Large intestine (tissue), 3 donors: ENCODE measurements at regions not wholly inside any gene's neighbourhood (a gene's known extent, or its start where the extent isn't known, plus 50 kb on each side); places are given as distances from the start of the nearest gene placed in this dataset.
"Not testable (repeated sequence)": the region's sequence is repeated elsewhere in the genome, so short reads cannot be mapped to it uniquely, and the experiment has no call there.

Experiments
- DNase-seq, 2 donors: peaks; one replicate each; pipeline versions ENCODE4 v3.0.0 to v3.0.0-alpha.2; 2013
- H3K27ac ChIP-seq: one replicate; pipeline ENCODE4 v1.5.1; 2013; ENCODE audit warnings: low read length
- H3K27me3 ChIP-seq: 2 replicates; pipeline ENCODE4 v1.6.1; 2013; ENCODE audit warnings: low read length; ENCODE audit not compliant: control insufficient read depth, insufficient read depth
- H3K36me3 ChIP-seq: 2 replicates; pipeline ENCODE4 v1.6.1; 2013; ENCODE audit warnings: low read length; ENCODE audit not compliant: control insufficient read depth, insufficient read depth
- H3K4me1 ChIP-seq: one replicate; pipeline ENCODE4 v1.6.1; 2013; ENCODE audit warnings: low read length; ENCODE audit not compliant: control insufficient read depth, insufficient read depth
- H3K4me3 ChIP-seq: one replicate; pipeline ENCODE4 v1.5.1; 2013; ENCODE audit warnings: low read length
- H3K9me3 ChIP-seq: one replicate; pipeline ENCODE4 v1.6.1; 2013; ENCODE audit warnings: mild to moderate bottlenecking, low read depth, low read length, moderate library complexity; ENCODE audit not compliant: control insufficient read depth
- WGBS: methylation state at CpG from one replicate; pipeline ENCODE4 v1.1.5; 2013; ENCODE audit warnings: low lambda C conversion rate; ENCODE audit not compliant: insufficient coverage; 5-methylcytosine and 5-hydroxymethylcytosine counted together

DNA sequence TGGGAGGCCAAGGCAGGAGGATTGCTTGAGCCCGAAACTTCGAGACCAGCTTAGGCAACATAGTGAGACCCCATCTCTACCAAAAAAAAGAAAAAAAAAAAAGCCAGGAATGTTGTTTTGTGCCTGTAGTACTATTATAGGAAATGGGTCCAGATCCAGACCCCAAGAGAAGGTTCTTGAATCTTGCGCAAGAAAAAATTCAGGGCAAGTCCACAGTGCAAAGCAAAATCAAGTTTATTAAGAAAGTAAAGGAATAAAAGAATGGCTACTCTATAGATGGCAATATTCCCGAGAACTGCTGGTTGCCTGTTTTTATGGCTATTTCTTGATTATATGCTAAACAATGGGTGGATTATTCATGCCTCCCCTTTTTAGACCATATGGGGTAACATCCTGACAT, 51.2 kb upstream of the RDX start:
- no peak overlapping the region for H3K27ac ChIP-seq
- WGBS: no CpG with 5 or more reads among the region's 4 CpGs
- peaks cover 15% of the 10 kb centered on the region for H3K4me1 ChIP-seq
- no peak overlapping the region for H3K4me3 ChIP-seq
- DNase-seq: no peak
- no peaks in the 10 kb centered on the region for H3K36me3 ChIP-seq
- no peaks in the 10 kb centered on the region for H3K27me3 ChIP-seq
- H3K9me3 ChIP-seq: no peaks in the 10 kb centered on the region

GRCh38 chr11:110349138-110349996, 53.0 kb upstream of the RDX start:
- Histone ChIP-seq H3K27ac (peak overlapping the region; percentile 11), H3K4me3 (no peak overlapping the region), H3K4me1 (peaks cover 15% of the 10 kb centered on the region), H3K9me3 (no peaks in the 10 kb centered on the region), H3K36me3 (no peaks in the 10 kb centered on the region), H3K27me3 (no peaks in the 10 kb centered on the region)
- peak in 1 of 2 donors; percentile 73 for DNase-seq
- WGBS: 67% methylated on average over 3 of the region's 7 CpGs

- not testable (repeated sequence) for H3K27me3 ChIP-seq, H3K4me3 ChIP-seq, H3K27ac ChIP-seq, DNase-seq, H3K9me3 ChIP-seq, H3K36me3 ChIP-seq
- H3K4me1 ChIP-seq: peaks cover 17% of the 10 kb centered on the region
- 100% methylated on average over 1 of the region's 5 CpGs for WGBS
Measured at GRCh38 chr11:110349997-110350383, 53.6 kb upstream of the RDX start.

DNA sequence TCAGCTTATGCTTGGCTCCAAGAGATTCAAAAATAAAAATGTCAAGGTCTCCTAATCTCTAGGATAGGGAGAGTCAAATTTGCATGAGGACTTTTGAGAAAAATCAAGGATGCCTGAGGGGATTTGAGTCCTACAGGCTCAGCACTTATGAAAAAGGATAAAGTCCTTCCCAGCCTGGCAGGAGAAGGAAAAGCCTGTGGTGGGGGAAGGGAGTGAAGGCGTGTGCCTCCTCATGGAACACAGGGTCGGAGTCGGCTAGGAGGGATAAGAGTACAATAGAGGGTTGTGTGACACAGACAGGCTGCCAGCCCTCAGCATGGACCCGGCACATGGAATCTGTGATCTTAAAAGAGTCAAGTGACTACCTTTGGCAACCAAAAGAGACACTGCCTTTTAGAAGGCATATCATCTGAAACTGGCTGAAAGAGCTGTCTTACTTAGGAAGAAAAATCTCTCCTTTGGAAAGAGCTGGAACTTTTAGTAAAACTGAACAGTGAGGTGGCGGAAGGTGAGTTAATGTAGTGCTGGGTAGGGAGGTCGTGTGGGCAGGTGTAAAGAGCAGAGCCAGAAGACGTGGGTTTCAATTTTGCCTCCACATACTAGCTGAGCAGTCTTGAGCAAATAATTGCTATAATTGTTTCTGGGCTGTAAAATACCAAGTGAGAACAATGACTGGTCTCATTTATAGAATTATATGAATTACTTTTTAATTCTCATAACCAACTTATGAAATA, 58.8 kb upstream of the RDX start:
- WGBS: 100% methylated on average over 1 of the region's 7 CpGs
- Histone ChIP-seq H3K27ac (peak overlapping the region; percentile 82), H3K4me3 (peak overlapping the region; percentile 40), H3K9me3 (no peaks in the 10 kb centered on the region), H3K27me3 (no peaks in the 10 kb centered on the region), H3K4me1 (peaks cover 5% of the 10 kb centered on the region), H3K36me3 (no peaks in the 10 kb centered on the region)
- DNase-seq: peak; percentile 83 to 91

DNA sequence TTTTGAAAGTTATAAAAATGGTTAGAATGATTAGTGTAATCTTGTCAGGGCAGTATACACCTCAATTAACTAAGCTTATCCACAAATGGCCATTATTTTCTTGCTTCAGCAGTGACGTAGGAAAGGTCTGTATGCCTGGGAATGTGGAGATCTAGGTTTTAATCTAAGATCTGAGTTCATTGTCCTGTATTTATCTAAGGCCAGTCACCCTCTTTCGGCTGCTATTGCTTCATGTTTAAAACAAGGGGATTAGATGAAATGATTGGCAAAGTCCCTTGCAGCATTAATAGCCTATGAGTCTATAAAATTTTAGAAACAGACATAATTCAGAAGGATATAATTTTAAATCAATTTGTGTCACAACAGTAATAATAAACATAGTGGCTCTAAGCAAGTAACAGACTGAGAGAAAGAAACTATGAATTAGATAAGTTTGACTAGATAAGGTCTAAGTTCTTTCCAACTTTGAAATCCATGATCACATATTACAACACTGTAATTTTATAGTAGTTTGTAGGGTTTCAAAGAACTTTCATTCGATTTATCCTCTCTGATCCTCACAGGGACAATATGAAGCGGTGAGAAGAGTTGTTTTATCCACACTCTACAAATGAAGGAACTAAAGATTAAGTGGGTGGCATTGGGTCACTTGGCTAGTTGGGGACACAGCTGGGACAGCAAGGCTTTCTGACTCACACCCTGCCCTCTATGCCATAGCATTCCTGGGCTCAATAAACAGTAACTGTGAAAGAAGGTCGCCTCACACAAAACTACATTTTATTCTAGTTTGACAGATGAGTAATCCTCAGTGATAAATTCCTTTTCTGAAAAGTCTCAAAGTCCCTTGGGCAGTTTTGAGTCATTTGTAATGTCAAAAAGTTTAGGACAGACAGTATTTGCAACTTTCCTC, 60.6 kb upstream of the RDX start:
- Histone ChIP-seq H3K27ac (peak overlapping the region; percentile 75), H3K27me3 (no peaks in the 10 kb centered on the region), H3K9me3 (no peaks in the 10 kb centered on the region), H3K4me3 (no peak overlapping the region), H3K4me1 (peaks cover 5% of the 10 kb centered on the region), H3K36me3 (no peaks in the 10 kb centered on the region)
- peak in 1 of 2 donors; percentile 44 for DNase-seq
- WGBS: 80% methylated on average over 2 of the region's 5 CpGs

GRCh38 chr11:110358336-110358735, 61.9 kb upstream of the RDX start:
- Histone ChIP-seq H3K27ac (no peak overlapping the region), H3K4me1 (peaks cover 10% of the 10 kb centered on the region), H3K4me3 (no peak overlapping the region), H3K27me3 (no peaks in the 10 kb centered on the region), H3K36me3 (no peaks in the 10 kb centered on the region), H3K9me3 (no peaks in the 10 kb centered on the region)
- DNase-seq: no peak
- WGBS: no CpG with 5 or more reads among the region's 3 CpGs

- WGBS: 75% methylated on average over 1 of the region's 3 CpGs
- not testable (repeated sequence) for DNase-seq, H3K27me3 ChIP-seq
Measured at GRCh38 chr11:110360781-110361408, 64.5 kb upstream of the RDX start.

GRCh38 chr11:110362971-110363509, 66.6 kb upstream of the RDX start:
- peak in 1 of 2 donors; percentile 29 for DNase-seq
- Histone ChIP-seq H3K4me1 (peaks cover 6% of the 10 kb centered on the region), H3K4me3 (no peak overlapping the region), H3K27me3 (no peaks in the 10 kb centered on the region), H3K36me3 (no peaks in the 10 kb centered on the region), H3K27ac (no peak overlapping the region), H3K9me3 (no peaks in the 10 kb centered on the region)
- WGBS: no CpG with 5 or more reads among the region's 6 CpGs

More at GRCh38 chr11:110360781-110361408, 64.5 kb upstream of the RDX start:
- H3K4me1 ChIP-seq, H3K9me3 ChIP-seq, H3K4me3 ChIP-seq, H3K27ac ChIP-seq, H3K36me3 ChIP-seq: not testable (repeated sequence)

DNA sequence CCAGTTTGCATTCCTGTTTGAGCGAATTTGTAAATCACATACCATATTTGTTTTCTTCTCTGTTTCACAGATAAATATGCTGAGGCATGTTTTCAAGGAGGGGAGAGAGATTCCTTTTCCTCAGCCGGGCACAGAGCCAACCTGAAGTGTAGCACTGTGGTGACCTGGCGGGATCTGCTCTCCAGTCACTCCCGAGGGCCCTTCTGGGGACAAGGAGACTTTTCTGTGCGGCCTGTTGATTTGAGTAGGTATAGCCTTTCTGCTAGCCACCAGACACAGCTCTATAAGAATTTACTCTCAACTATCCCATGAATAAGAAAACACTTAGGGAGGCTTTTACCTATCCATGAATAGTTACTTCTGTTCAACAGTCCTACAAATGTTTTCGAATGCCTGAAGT, 63.5 kb upstream of the FDX1 start:
- WGBS: no CpG with 5 or more reads among the region's 6 CpGs
- Histone ChIP-seq H3K27me3 (no peaks in the 10 kb centered on the region), H3K4me3 (no peak overlapping the region), H3K36me3 (no peaks in the 10 kb centered on the region), H3K4me1 (peaks cover 6% of the 10 kb centered on the region), H3K27ac (no peak overlapping the region), H3K9me3 (no peaks in the 10 kb centered on the region)
- no peak for DNase-seq
